HEK293 (cell line): ENCODE measurements at regions not wholly inside any gene's neighbourhood (a gene's known extent, or its start where the extent isn't known, plus 50 kb on each side); places are given as distances from the start of the nearest gene placed in this dataset.

ENCODE experiments used
- CTCF ChIA-PET: fragments of 350-600 bp; formaldehyde crosslinking; extraction: SDS; loops from one replicate; lab custom pipeline; 2021; ENCODE audit warnings: antibody characterized with exemption; lab: Yijun Ruan, JAX
- POLR2A ChIA-PET: fragments of 300-600 bp; formaldehyde crosslinking; extraction: SDS; loops from one replicate; lab custom pipeline; 2020; ENCODE audit warnings: antibody characterized with exemption, inconsistent platforms; lab: Yijun Ruan, JAX
- H3K27ac ChIP-seq: fragments of 200-500 bp; sonication (Bioruptor generic); 2 replicates; pipeline ENCODE4 v1.5.1; 2014; ENCODE audit warnings: low read depth, low read length, control low read depth, inconsistent platforms; ENCODE audit errors: extremely low read depth
- H3K36me3 ChIP-seq, 2 experiments: fragments of 200-500 bp in 1 of 2; sonication (Bioruptor generic) in 1 of 2; 1 replicate in 1 of 2; 2 replicates in 1 of 2; pipeline ENCODE4 v1.5.1; 2014 to 2017; ENCODE audit warnings: inconsistent platforms in 2 of 2, low read length in 2 of 2; ENCODE audit not compliant: control insufficient read depth in 2 of 2, insufficient read depth in 1 of 2
- H3K4me1 ChIP-seq: fragments of 200-500 bp; sonication (Bioruptor generic); 2 replicates; pipeline ENCODE4 v1.5.1; 2014; ENCODE audit warnings: mild to moderate bottlenecking, low read length, inconsistent platforms; ENCODE audit not compliant: control insufficient read depth, insufficient read depth
- H3K4me3 ChIP-seq: 2 replicates; pipeline ENCODE4 v1.5.1; 2011; ENCODE audit warnings: low read depth, mild to moderate bottlenecking, control low read depth, low read length, moderate library complexity
- H3K9me3 ChIP-seq: fragments of 200-500 bp; sonication (Bioruptor generic); 2 replicates; pipeline ENCODE4 v1.5.1; 2014; ENCODE audit warnings: low read depth, low read length, inconsistent platforms; ENCODE audit not compliant: control insufficient read depth, insufficient read depth
- ZNF10 ChIP-seq: fragments of 450-650 bp; formaldehyde crosslinking; IDR thresholded peaks from 2 replicates; pipeline ENCODE4 v1.5.1; 2017; ENCODE audit warnings: missing biosample characterization, missing genetic modification characterization
- ZNF138 ChIP-seq: fragments of 450-650 bp; formaldehyde crosslinking; IDR thresholded peaks from 2 replicates; pipeline ENCODE4 v1.5.1; 2016; ENCODE audit warnings: missing biosample characterization, missing genetic modification characterization, borderline replicate concordance
- ZNF426 ChIP-seq: fragments of 450-650 bp; formaldehyde crosslinking; IDR thresholded peaks from 2 replicates; pipeline ENCODE4 v1.5.1; 2017; ENCODE audit warnings: missing biosample characterization, missing genetic modification characterization, mild to moderate bottlenecking, inconsistent platforms, moderate library complexity
- ZNF48 ChIP-seq: fragments of 450-650 bp; formaldehyde crosslinking; IDR thresholded peaks from 2 replicates; pipeline ENCODE4 v1.5.1; 2016; ENCODE audit warnings: missing biosample characterization, missing genetic modification characterization
- ZNF510 ChIP-seq: fragments of 450-650 bp; formaldehyde crosslinking; IDR thresholded peaks from 2 replicates; pipeline ENCODE4 v1.5.1; 2018; ENCODE audit warnings: mild to moderate bottlenecking, missing genetic modification characterization, missing biosample characterization; ENCODE audit not compliant: insufficient replicate concordance
- ZNF514 ChIP-seq: fragments of 450-650 bp; formaldehyde crosslinking; IDR thresholded peaks from 2 replicates; pipeline ENCODE4 v1.5.1; 2016; ENCODE audit warnings: missing biosample characterization, missing genetic modification characterization
- ZNF560 ChIP-seq: fragments of 450-650 bp; formaldehyde crosslinking; IDR thresholded peaks from 2 replicates; pipeline ENCODE4 v1.5.1; 2017; ENCODE audit warnings: missing biosample characterization, missing genetic modification characterization, borderline replicate concordance
- ZNF623 ChIP-seq: fragments of 450-650 bp; formaldehyde crosslinking; IDR thresholded peaks from 2 replicates; pipeline ENCODE4 v1.5.1; 2016; ENCODE audit warnings: missing biosample characterization, missing genetic modification characterization
- ZNF654 ChIP-seq: fragments of 450-650 bp; formaldehyde crosslinking; IDR thresholded peaks from 2 replicates; pipeline ENCODE4 v1.5.1; 2016; ENCODE audit warnings: low read depth, missing biosample characterization, missing genetic modification characterization
- ZNF768 ChIP-seq: fragments of 450-650 bp; formaldehyde crosslinking; IDR thresholded peaks from 2 replicates; pipeline ENCODE4 v1.5.1; 2018; ENCODE audit warnings: missing biosample characterization, mild to moderate bottlenecking, missing genetic modification characterization
- ZNF830 ChIP-seq: fragments of 450-650 bp; IDR thresholded peaks from 2 replicates; pipeline ENCODE4 v1.5.0; 2018; ENCODE audit warnings: missing biosample characterization, missing genetic modification characterization, low read depth, mild to moderate bottlenecking, moderate library complexity
- ZSCAN23 ChIP-seq: fragments of 450-650 bp; formaldehyde crosslinking; IDR thresholded peaks from 2 replicates; pipeline ENCODE4 v1.5.1; 2016; ENCODE audit warnings: missing biosample characterization, missing genetic modification characterization
- TF ChIP-seq, protein P1 (sequence below): fragments of 450-650 bp; formaldehyde crosslinking; IDR thresholded peaks from 2 replicates; pipeline ENCODE4 v1.5.1; 2016; ENCODE audit warnings: missing biosample characterization, missing genetic modification characterization
- TF ChIP-seq, protein P2 (sequence below): fragments of 450-650 bp; formaldehyde crosslinking; IDR thresholded peaks from 2 replicates; pipeline ENCODE4 v1.5.1; 2016; ENCODE audit warnings: missing biosample characterization, missing genetic modification characterization
- TF ChIP-seq, protein P3 (sequence below): fragments of 450-650 bp; formaldehyde crosslinking; conservative IDR thresholded peaks from 2 replicates; pipeline ENCODE4 v1.5.1; 2016; ENCODE audit warnings: low read depth, missing biosample characterization, missing genetic modification characterization
- TF ChIP-seq, protein P4 (sequence below): sonication (generic); formaldehyde crosslinking; IDR thresholded peaks from 2 replicates; pipeline ENCODE4 v1.8.1; 2022; ENCODE audit warnings: mild to moderate bottlenecking, moderate library complexity, missing genetic modification reagents
- TF ChIP-seq, protein P5 (sequence below): fragments of 450-650 bp; formaldehyde crosslinking; IDR thresholded peaks from 2 replicates; pipeline ENCODE4 v1.5.1; 2016; ENCODE audit warnings: missing biosample characterization, missing genetic modification characterization, borderline replicate concordance

DNA sequence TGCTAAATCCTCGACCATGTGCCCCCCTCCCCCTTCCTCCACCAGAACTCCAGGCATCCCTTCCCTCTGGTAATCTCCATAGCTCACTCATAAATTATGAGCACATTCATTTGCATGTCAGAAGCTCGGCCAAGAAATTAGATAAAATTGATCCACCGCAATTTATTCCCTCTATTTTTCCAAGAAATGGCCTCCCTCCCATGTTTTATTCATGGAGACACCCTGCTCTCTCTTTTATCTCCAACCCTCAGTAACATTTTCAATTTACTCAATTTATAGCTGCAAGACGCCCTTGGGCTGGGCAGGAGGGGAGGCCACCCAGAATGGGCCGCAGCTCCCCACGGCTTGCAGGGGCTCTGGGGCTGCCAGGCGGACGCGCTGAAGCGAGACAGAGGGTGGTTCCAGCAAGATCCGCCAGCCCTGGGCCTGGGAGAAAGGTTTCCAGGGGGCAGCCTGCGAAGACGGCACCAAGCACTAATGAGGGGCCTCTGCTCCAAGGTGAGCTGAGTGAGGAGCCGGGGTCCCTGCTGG, 54.7 kb upstream of the ZNF423 start:
- POLR2A ChIA-PET: no interaction called here
- no peaks in the 10 kb centered on the region for H3K36me3 ChIP-seq
- H3K9me3 ChIP-seq: no peaks in the 10 kb centered on the region
- CTCF ChIA-PET: interaction anchor here (1.8 kb wide), 1 partner anchor 11 kb away, joined by 4 read pairs; no protein-coding TSS in a partner anchor
- no peaks in the 10 kb centered on the region for H3K4me1 ChIP-seq
- no peak overlapping the region for H3K27ac ChIP-seq
- no peak overlapping the region for H3K4me3 ChIP-seq
- TF ChIP-seq ZNF138 (tag by site-specific recombination) (no peak), ZNF623 (no peak), ZNF654 (tag by site-specific recombination) (no peak), ZNF514 (no peak), ZNF510 (tag by site-specific recombination) (no peak), ZNF830 (no peak), ZNF768 (tag by site-specific recombination) (no peak), ZSCAN23 (no peak), ZNF560 (tag by site-specific recombination) (no peak), ZNF48 (tag by site-specific recombination) (no peak), ZNF426 (no peak), ZNF10 (tag by site-specific recombination) (no peak)
- TF ChIP-seq, protein P1, sequence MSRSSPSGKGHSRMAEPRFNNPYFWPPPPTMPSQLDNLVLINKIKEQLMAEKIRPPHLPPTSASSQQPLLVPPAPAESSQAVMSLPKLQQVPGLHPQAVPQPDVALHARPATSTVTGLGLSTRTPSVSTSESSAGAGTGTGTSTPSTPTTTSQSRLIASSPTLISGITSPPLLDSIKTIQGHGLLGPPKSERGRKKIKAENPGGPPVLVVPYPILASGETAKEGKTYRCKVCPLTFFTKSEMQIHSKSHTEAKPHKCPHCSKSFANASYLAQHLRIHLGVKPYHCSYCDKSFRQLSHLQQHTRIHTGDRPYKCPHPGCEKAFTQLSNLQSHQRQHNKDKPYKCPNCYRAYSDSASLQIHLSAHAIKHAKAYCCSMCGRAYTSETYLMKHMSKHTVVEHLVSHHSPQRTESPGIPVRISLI (tag by site-specific recombination): no peak
- TF ChIP-seq, protein P2, sequence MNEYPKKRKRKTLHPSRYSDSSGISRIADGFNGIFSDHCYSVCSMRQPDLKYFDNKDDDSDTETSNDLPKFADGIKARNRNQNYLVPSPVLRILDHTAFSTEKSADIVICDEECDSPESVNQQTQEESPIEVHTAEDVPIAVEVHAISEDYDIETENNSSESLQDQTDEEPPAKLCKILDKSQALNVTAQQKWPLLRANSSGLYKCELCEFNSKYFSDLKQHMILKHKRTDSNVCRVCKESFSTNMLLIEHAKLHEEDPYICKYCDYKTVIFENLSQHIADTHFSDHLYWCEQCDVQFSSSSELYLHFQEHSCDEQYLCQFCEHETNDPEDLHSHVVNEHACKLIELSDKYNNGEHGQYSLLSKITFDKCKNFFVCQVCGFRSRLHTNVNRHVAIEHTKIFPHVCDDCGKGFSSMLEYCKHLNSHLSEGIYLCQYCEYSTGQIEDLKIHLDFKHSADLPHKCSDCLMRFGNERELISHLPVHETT (tag by site-specific recombination): no peak
- TF ChIP-seq, protein P3, sequence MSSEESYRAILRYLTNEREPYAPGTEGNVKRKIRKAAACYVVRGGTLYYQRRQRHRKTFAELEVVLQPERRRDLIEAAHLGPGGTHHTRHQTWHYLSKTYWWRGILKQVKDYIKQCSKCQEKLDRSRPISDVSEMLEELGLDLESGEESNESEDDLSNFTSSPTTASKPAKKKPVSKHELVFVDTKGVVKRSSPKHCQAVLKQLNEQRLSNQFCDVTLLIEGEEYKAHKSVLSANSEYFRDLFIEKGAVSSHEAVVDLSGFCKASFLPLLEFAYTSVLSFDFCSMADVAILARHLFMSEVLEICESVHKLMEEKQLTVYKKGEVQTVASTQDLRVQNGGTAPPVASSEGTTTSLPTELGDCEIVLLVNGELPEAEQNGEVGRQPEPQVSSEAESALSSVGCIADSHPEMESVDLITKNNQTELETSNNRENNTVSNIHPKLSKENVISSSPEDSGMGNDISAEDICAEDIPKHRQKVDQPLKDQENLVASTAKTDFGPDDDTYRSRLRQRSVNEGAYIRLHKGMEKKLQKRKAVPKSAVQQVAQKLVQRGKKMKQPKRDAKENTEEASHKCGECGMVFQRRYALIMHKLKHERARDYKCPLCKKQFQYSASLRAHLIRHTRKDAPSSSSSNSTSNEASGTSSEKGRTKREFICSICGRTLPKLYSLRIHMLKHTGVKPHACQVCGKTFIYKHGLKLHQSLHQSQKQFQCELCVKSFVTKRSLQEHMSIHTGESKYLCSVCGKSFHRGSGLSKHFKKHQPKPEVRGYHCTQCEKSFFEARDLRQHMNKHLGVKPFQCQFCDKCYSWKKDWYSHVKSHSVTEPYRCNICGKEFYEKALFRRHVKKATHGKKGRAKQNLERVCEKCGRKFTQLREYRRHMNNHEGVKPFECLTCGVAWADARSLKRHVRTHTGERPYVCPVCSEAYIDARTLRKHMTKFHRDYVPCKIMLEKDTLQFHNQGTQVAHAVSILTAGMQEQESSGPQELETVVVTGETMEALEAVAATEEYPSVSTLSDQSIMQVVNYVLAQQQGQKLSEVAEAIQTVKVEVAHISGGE: no peak
- TF ChIP-seq, protein P4, sequence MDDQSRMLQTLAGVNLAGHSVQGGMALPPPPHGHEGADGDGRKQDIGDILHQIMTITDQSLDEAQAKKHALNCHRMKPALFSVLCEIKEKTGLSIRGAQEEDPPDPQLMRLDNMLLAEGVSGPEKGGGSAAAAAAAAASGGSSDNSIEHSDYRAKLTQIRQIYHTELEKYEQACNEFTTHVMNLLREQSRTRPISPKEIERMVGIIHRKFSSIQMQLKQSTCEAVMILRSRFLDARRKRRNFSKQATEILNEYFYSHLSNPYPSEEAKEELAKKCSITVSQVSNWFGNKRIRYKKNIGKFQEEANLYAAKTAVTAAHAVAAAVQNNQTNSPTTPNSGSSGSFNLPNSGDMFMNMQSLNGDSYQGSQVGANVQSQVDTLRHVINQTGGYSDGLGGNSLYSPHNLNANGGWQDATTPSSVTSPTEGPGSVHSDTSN: no peak
- TF ChIP-seq, protein P5, sequence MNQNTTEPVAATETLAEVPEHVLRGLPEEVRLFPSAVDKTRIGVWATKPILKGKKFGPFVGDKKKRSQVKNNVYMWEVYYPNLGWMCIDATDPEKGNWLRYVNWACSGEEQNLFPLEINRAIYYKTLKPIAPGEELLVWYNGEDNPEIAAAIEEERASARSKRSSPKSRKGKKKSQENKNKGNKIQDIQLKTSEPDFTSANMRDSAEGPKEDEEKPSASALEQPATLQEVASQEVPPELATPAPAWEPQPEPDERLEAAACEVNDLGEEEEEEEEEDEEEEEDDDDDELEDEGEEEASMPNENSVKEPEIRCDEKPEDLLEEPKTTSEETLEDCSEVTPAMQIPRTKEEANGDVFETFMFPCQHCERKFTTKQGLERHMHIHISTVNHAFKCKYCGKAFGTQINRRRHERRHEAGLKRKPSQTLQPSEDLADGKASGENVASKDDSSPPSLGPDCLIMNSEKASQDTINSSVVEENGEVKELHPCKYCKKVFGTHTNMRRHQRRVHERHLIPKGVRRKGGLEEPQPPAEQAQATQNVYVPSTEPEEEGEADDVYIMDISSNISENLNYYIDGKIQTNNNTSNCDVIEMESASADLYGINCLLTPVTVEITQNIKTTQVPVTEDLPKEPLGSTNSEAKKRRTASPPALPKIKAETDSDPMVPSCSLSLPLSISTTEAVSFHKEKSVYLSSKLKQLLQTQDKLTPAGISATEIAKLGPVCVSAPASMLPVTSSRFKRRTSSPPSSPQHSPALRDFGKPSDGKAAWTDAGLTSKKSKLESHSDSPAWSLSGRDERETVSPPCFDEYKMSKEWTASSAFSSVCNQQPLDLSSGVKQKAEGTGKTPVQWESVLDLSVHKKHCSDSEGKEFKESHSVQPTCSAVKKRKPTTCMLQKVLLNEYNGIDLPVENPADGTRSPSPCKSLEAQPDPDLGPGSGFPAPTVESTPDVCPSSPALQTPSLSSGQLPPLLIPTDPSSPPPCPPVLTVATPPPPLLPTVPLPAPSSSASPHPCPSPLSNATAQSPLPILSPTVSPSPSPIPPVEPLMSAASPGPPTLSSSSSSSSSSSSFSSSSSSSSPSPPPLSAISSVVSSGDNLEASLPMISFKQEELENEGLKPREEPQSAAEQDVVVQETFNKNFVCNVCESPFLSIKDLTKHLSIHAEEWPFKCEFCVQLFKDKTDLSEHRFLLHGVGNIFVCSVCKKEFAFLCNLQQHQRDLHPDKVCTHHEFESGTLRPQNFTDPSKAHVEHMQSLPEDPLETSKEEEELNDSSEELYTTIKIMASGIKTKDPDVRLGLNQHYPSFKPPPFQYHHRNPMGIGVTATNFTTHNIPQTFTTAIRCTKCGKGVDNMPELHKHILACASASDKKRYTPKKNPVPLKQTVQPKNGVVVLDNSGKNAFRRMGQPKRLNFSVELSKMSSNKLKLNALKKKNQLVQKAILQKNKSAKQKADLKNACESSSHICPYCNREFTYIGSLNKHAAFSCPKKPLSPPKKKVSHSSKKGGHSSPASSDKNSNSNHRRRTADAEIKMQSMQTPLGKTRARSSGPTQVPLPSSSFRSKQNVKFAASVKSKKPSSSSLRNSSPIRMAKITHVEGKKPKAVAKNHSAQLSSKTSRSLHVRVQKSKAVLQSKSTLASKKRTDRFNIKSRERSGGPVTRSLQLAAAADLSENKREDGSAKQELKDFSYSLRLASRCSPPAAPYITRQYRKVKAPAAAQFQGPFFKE: no peak
